GM23338 (cell line): ENCODE measurements at regions not wholly inside any gene's neighbourhood (a gene's known extent, or its start where the extent isn't known, plus 50 kb on each side); places are given as distances from the start of the nearest gene placed in this dataset.

Source experiments
- CREB1 ChIP-seq: fragments of 250-450 bp; sonication (Bioruptor Pico); IDR thresholded peaks from 2 replicates; pipeline ENCODE4 v1.5.0; 2020; ENCODE audit warnings: low read depth, mild to moderate bottlenecking, moderate library complexity
- CTCF ChIP-seq, 2 experiments: fragments of 200-600 bp in 1 of 2; sonication (generic) in 1 of 2; conservative IDR thresholded peaks; 2 replicates each; pipeline versions ENCODE4 v1.5.1 to v1.6.1; 2016 to 2017; ENCODE audit warnings: antibody characterized with exemption in 2 of 2, low read depth in 2 of 2, mild to moderate bottlenecking in 2 of 2, moderate library complexity in 1 of 2
- ETS1 ChIP-seq: IDR thresholded peaks from 2 replicates; pipeline ENCODE4 v1.6.1; 2016; ENCODE audit warnings: antibody characterized with exemption
- EZH2 ChIP-seq: fragments of 200-600 bp; sonication (generic); IDR thresholded peaks from one replicate; pipeline ENCODE4 v1.8.0; 2017; ENCODE audit warnings: antibody characterized with exemption, mild to moderate bottlenecking, low read depth; ENCODE audit not compliant: unreplicated experiment
- EZH2phosphoT487 ChIP-seq: fragments of 200-600 bp; sonication (generic); IDR thresholded peaks from one replicate; pipeline ENCODE4 v1.8.1; 2018; ENCODE audit warnings: antibody characterized with exemption; ENCODE audit not compliant: unreplicated experiment
- JUNB ChIP-seq: IDR thresholded peaks from one replicate; pipeline ENCODE4 v1.6.1; 2016; ENCODE audit warnings: antibody characterized with exemption; ENCODE audit not compliant: unreplicated experiment
- NANOG ChIP-seq: IDR thresholded peaks from 2 replicates; pipeline ENCODE4 v1.6.1; 2016; ENCODE audit warnings: antibody characterized with exemption, borderline replicate concordance
- POLR2AphosphoS5 ChIP-seq: IDR thresholded peaks from 2 replicates; pipeline ENCODE4 v1.6.1; 2016; ENCODE audit warnings: antibody characterized with exemption, low read depth
- REST ChIP-seq: IDR thresholded peaks from one replicate; pipeline ENCODE4 v1.6.1; 2018; ENCODE audit warnings: antibody characterized with exemption; ENCODE audit not compliant: unreplicated experiment
- STAT1 ChIP-seq: IDR thresholded peaks from one replicate; pipeline ENCODE4 v1.6.1; 2016; ENCODE audit warnings: antibody characterized with exemption; ENCODE audit not compliant: unreplicated experiment
- ZNF331 ChIP-seq: fragments of 250-450 bp; sonication (Bioruptor Pico); IDR thresholded peaks from 2 replicates; pipeline ENCODE4 v1.5.0; 2020; ENCODE audit warnings: low read depth, mild to moderate bottlenecking, moderate library complexity

GRCh38 chr4:81348778-81349094, 123.0 kb downstream of the RASGEF1B start:
- no peak for TF ChIP-seq CTCF (conservative IDR thresholded peaks at IDR 0.05; ENCODE audit: low read depth in 2 of 2)
- no peak for TF ChIP-seq EZH2
- no peak for TF ChIP-seq POLR2AphosphoS5
- TF ChIP-seq STAT1: no peak
- TF ChIP-seq EZH2phosphoT487: no peak
- TF ChIP-seq ZNF331 (CRISPR knock-in tag): no peak
- no peak for TF ChIP-seq CREB1 (CRISPR knock-in tag)
- no peak for TF ChIP-seq REST
- TF ChIP-seq ETS1: no peak
- TF ChIP-seq JUNB: no peak
- no peak for TF ChIP-seq NANOG
